H1 (cell line): ENCODE measurements at regions not wholly inside any gene's neighbourhood (a gene's known extent, or its start where the extent isn't known, plus 50 kb on each side); places are given as distances from the start of the nearest gene placed in this dataset.

Experiments used
- CEBPB ChIP-seq: IDR thresholded peaks from 2 replicates; pipeline ENCODE4 v1.6.1; 2012; ENCODE audit warnings: low read depth, low read length
- CHD2 ChIP-seq: IDR thresholded peaks from 2 replicates; pipeline ENCODE4 v1.6.1; 2012; ENCODE audit warnings: low read length, improper control_type of control experiment
- KDM1A ChIP-seq: fragments of 200-600, 300-600 bp; sonication (generic); IDR thresholded peaks from 2 replicates; pipeline ENCODE4 v1.7.1; 2016; ENCODE audit warnings: mild to moderate bottlenecking, low read length, borderline replicate concordance
- POU5F1 ChIP-seq: IDR thresholded peaks from 2 replicates; pipeline ENCODE4 v1.6.1; 2011; ENCODE audit warnings: low read depth, mild to moderate bottlenecking, low read length, moderate library complexity
- SAP30 ChIP-seq: fragments of 300-600 bp; sonication (generic); IDR thresholded peaks from 2 replicates; pipeline ENCODE4 v1.7.1; 2012; ENCODE audit warnings: low read length, moderate library complexity, mild to moderate bottlenecking, inconsistent platforms; ENCODE audit not compliant: insufficient read depth, insufficient replicate concordance
- SIRT6 ChIP-seq: IDR thresholded peaks from one replicate; pipeline ENCODE4 v1.7.1; 2012; ENCODE audit warnings: low read length, inconsistent platforms
- TF ChIP-seq, protein P1 (sequence below), 3 experiments: IDR thresholded peaks; 1 replicate in 2 of 3; 2 replicates in 1 of 3; pipeline versions ENCODE4 v1.5.1 to v1.6.1; 2011; ENCODE audit warnings: low read length in 3 of 3, mild to moderate bottlenecking in 3 of 3, inconsistent platforms in 2 of 3, low read depth in 1 of 3, moderate library complexity in 1 of 3; ENCODE audit not compliant: insufficient read depth in 1 of 3; ENCODE audit errors: control extremely low read depth in 1 of 3

DNA sequence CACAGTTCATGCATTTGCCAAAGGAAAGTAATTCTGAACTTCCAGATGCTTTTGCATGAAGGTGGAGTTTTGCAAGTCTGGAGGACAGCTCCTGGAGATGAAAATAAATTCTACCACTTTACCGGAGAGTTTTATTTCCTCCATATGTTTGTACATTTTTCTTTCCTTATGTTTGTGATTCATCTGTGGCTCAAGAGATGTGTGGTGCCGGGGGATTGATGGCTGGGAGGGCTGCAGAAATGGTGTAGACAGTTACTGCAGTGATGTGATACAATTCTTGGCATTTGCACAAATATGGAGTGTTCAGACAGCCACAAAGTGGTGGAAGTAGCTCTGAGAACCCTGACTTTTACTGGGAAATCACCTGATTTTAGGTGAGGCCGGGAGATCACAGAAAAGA is 58.5 kb upstream of the ASB17 start:
- TF ChIP-seq, protein P1, sequence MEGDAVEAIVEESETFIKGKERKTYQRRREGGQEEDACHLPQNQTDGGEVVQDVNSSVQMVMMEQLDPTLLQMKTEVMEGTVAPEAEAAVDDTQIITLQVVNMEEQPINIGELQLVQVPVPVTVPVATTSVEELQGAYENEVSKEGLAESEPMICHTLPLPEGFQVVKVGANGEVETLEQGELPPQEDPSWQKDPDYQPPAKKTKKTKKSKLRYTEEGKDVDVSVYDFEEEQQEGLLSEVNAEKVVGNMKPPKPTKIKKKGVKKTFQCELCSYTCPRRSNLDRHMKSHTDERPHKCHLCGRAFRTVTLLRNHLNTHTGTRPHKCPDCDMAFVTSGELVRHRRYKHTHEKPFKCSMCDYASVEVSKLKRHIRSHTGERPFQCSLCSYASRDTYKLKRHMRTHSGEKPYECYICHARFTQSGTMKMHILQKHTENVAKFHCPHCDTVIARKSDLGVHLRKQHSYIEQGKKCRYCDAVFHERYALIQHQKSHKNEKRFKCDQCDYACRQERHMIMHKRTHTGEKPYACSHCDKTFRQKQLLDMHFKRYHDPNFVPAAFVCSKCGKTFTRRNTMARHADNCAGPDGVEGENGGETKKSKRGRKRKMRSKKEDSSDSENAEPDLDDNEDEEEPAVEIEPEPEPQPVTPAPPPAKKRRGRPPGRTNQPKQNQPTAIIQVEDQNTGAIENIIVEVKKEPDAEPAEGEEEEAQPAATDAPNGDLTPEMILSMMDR (IDR thresholded peaks at IDR 0.05; ENCODE audit: control extremely low read depth in 1 of 3, insufficient read depth in 1 of 3, low read depth in 1 of 3, low read length in 3 of 3), result no peak
- TF ChIP-seq POU5F1, result no peak
- no peak for TF ChIP-seq SIRT6
- no peak for TF ChIP-seq SAP30
- TF ChIP-seq CEBPB, result no peak
- TF ChIP-seq CHD2, result no peak
- no peak for TF ChIP-seq KDM1A
